Hepatic stellate cell (primary cell): ENCODE measurements at regions not wholly inside any gene's neighbourhood (a gene's known extent, or its start where the extent isn't known, plus 50 kb on each side); places are given as distances from the start of the nearest gene placed in this dataset.

Experiments
- DNase-seq: peaks from one replicate; pipeline ENCODE4 v3.0.0; 2011; ENCODE audit warnings: low spot score

DNA sequence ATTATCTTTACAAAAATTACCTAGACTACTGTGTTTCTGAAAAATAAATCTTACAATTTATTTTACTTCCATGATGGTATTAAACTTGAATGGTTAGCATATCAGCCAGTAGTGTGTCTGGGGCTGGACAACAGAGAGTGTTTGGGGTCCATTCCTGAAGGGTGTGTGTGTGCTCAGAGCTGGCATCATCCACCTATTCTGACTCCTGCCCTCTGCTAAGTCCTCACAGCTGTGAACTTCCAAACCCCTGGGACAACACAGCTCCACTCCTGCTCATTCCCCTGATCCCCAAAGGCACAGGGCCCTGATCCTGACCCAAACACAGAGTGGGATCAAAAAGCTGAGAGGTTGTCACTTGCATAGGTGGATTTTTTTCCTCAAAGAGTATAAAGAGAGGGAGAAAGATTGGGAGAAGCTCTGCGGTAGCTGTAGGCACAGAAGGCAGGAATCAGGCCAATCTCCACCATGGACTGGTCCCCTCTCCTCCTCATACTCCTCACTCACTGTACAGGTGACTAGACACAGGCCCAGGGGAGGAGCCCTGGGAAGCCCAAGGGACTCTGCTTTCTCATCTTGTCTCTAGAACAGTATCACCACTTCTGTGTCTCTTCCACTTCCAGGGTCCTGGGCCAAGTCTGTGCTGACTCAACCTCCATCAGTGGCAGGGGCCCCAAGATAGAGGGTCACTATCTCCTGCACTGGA lies 55.7 kb upstream of the TOP3B start:
- peak; percentile 33 for DNase-seq

DNA sequence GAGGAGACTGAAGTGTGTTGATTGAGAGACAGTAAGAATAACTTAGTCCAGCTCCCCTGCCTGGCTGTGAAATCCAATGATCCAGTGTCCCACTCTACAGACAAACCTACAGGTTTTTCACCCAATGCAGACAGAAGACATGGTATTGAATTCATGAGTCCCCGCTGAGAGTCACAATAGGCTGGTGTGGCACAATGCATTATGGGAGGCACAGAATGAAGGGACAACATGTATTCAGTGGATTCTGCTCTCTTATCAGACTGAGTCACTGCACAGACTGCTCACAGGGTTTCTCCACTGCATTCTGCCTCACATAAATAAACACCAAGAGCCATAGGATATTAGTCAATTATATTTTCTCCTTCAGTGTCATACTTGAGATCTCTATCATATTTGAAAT lies 55.2 kb upstream of the TOP3B start:
- DNase-seq: peak; percentile 80

DNA sequence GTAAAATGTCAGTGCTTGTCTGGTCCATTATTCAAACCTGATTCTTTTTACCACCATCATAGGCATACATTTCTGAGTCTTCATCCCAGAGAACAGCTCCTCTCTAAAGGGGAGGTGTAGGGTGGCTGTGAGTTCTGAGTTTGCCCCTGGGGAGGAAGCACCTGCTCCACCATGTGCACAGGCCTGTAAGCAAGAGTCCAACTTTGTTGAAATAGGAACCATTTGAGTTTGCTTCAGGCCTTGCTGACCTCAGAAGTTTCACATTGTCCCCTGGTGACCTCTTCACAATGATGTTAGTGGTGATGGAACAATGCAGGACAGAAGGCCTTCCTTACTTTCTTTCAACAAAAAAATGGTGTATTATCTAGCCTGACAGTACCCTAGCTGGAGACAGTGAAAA lies 54.6 kb upstream of the TOP3B start:
- DNase-seq: no peak

DNA sequence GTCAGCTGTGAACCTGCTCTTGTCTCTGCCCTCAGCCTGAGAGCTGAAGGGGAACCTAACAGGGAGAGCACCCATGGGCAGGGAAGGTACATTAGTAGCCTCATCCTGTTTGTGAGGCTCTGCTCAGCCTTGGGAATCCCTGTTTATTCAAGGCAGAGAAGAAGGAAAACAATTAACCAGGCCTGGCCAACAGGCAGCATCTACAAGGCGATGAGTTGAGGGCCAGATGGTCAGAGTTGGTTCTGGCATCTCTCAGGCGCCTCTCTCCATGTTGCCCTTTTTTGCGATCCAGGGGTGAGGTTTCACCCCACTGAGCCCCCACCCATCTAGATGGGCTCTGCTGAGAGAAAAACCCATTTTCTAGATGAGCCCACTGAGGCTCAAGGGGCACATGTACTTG lies 54.0 kb upstream of the TOP3B start:
- DNase-seq: no peak

DNA sequence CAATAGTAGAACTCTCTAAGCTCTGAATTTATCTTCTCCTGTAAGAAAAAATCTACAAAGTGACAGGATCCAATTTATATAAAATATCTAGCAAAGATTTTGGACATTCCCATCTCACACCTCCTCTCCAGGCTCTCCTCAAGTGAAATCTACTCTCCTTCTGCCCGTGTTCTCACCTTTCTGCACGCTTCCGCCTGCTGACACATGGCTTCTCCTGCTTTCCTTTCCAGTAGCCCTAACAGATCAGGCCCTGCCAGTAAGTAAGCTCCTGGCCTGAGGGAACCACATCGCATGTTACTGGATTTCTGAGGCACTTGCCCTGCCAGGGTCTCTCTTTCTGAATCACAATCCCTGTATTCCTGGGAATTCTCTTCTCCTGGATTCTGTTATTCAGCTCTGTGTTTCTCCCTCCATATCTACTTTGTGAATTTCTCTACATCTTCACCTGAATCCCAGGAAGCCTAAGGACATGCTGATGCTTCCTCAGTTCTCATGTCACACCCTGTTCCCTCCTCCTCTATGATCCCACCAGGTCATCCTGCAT lies 53.3 kb upstream of the TOP3B start:
- no peak for DNase-seq

DNA sequence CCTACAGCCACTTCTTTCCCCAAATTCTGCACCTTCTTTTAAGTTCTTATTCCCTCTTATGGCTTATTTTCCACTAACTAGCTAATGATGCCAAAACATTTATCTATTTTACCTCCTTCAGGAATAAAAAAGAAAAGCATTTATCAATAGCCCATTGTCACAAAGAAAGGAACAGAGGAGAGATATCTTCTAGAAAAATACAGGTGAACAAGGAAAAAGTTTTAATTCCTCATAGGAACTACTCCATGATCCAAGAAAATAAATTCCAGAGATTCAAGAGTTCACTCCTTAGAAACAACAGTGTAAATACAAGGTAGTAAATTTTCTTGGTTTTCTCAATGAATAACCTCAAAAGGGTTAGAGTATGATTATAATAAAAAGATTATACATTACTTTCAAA lies 52.6 kb upstream of the TOP3B start:
- DNase-seq: no peak

DNA sequence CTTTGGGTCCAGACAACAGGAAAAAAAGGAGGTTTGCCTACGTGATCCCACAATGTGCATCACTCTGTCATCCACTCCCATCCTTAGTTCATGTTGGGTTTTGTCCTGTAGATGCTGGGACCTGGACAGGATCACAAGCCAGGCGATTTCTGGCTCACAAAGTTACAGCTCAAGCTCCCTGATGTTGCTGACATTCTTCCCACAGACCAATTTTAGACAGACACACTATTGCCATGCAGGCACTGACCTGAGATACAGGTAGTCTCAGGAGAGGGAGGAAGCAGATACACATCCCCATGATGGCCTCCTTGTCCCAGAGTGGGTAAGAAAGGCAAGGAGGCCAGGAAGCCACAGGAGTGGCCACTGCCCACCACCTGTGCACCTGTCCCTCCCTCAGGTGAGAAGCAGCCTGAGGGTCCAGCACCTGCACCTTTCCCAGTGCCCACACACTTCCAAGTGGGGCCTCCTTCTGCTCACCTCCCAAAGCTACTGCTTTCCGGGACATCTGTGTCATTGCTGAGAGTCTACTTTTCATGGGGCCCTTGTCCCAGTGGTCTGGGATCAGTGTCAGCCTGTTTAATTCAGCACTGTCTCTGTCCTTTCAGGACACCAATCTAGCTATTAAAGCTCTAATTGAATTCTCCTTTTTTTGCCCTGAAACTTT lies 52.0 kb upstream of the TOP3B start:
- no peak for DNase-seq

DNA sequence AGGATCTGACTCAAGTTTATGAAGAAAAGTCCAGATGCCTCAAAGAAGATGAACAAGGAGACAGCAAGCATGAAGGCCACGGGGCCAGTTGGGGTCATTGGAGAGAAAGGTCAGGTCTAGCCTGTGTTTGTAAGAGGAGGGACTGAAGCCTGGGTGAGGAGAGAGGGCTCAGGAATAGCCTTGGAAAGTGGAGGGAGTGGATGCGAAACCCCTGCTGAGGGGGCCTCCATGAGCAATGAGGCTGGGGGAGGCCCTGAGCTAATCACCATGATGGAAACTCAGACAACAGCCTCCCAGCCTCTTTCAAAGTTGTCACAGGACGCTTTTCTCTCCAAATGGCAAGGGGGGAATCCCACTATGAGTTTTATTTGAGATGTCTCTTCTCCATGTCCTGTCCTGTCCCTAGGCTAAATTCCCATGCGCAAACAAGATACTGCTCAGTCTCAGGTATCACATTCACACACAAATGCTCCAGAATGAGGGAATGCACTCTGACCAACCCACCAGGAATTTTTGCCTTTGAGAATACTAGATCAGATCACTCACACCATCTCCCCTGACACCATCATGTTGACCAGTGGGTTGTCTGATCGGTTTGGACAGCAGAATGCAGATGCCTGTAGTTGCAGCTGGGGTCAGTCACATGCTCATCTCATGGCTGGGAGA lies 51.3 kb upstream of the TOP3B start:
- no peak for DNase-seq

DNA sequence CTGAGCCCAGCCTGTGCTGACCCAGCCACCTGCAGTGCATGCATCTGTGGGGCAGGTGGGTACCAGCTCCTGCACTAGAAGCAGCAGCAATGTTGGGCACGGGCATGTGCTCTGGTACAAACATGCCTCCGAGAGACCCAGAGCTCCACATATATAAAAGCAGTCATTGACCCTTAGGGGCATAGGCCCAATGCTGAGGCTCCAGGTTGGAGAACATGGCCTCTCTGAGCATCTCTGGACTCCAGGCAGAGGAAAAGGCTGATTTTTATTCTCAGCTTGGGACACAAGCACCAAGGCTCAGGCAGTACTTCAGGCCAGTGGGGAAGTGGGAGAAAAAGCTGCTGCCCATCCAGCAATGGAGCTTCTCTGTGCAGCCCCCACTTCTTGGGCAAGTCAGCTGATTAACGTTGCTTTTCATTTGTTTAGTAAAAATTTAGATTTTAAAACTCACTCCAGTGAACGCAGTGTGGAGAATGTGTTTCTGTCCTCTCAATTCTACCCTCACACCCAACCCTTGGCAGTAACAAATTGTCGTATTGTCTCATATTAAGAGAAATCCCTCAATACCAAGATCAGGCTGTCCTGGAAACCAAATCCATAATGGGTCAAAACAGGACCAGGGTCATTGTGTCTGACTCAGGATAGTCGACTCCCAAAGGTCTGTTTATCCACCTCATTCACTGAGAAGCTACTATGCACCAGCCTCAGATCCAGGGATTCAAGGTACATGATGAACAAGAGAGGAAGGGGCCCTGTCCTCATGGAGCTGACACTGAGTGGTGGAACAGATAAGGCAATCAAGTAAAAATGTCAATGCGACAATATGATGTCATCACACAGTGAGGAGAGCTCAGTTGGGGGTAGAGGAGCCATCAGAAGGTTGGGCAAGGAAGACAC lies 50.6 kb upstream of the TOP3B start:
- DNase-seq: no peak

DNA sequence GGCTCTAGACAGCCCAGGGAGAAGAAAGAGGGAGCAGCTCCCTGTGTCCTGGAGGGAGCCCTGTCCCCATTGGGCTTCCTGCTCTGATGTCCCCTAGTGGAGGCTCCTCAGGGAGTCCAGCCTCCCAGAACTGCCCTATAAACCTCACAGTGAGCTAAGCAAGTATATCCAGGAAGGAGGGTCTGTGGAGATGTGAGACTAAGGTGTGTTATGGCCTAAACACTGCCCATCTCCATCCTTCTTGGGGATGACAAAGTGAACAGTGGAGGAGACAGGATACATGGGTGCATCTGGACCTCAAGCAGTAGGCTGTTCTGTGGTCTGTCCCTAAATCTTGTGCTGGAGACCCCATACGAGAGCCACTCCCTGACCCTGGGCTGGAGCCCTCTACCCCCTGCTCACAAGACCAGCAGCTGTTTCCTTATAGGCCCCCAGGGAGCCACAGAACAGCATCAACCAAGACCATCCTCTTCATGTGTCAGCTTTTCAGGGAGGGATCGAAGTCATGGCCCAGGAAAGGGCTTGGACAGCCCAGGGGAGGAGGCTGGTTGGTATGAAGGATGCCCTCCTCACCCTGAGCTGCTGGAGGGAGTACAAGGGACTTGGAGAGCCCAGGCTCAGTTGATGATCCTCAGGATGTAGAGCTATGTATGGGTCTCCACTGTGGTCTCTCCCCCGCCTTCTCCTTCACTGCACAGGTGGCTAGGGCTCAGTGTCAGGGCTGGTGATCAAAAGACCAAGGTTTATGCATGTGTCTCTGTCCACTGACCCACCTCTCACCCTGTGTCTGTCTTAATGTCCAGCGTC lies 49.7 kb upstream of the TOP3B start:
- no peak for DNase-seq
